Superior temporal gyrus (tissue), 1 donor: ENCODE measurements at regions not wholly inside any gene's neighbourhood (a gene's known extent, or its start where the extent isn't known, plus 50 kb on each side); places are given as distances from the start of the nearest gene placed in this dataset.
A peak's percentile ranks its signal among the peaks of the same experiment; 100 is the strongest.

Source experiments
- DNase-seq: peaks from one replicate; pipeline ENCODE4 v3.0.0-alpha.2; 2016; ENCODE audit errors: extremely low spot score

GRCh38 chr14:51396222-51396815 is 156.3 kb downstream of the TMX1 start:
- no peak for DNase-seq

GRCh38 chr14:51398898-51399297 is 158.9 kb downstream of the TMX1 start:
- no peak for DNase-seq

DNA sequence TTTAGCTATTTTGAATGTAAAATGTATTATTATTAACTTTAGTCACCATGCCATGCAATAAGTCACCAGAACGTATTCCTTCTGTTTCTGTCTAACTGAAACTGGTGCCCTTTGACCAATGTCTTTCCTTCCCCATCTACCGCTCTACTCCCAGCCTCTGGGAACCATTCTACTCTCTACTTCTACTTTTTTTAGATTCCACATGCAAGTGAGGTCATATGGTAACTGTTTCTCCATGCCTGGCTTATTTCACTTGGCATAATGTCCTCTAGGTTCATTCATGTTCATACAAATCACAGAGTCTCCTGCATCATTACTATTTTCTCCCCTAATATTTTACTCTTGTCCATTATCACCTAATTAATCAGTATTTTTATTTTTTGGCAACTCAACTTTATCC is 160.1 kb downstream of the TMX1 start:
- no peak for DNase-seq

DNA sequence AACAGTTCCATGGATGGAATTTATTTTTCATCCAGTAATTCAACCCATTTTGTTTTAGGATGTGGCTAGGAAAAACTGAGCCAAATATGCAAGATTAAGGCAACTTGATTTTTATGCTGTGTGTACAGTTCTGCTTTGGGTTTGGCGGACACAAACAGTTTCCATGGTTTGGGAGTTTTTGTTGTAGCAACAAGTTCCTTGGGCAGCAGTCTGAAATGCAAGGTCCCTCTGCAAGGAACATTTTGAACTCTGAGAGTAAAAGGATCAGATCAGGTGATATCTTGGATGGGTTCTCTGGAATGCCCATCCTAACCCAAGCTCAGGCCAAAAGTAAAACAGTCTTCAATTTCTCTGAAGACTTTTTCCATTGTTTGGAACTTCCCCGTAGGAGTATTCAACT is 161.2 kb downstream of the TMX1 start:
- DNase-seq = no peak

- DNase-seq = no peak
These were observed 161.7 kb downstream of the TMX1 start for GRCh38 chr14:51401756-51402155.

DNA sequence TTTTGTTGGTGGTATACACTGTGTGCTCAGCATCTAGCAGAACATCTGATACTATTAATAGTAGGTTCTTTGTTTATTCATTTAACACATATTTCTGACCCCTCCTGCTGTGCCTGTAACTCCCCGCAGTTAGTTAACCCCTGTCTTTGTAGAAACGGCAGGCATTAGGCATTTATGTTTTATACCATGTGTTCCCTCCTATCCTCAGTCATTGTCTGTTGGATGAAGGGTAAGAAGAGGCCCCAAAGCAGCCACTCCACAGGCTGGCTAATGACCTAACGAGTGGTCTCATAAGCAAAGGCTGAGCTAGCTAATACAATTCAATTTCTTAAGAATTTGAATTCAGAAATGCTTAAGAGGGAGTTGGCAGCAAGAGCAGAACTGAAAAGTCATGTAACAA is 170.8 kb downstream of the TMX1 start:
- no peak for DNase-seq

GRCh38 chr14:51419685-51420084 is 179.6 kb downstream of the TMX1 start:
- no peak for DNase-seq

DNA sequence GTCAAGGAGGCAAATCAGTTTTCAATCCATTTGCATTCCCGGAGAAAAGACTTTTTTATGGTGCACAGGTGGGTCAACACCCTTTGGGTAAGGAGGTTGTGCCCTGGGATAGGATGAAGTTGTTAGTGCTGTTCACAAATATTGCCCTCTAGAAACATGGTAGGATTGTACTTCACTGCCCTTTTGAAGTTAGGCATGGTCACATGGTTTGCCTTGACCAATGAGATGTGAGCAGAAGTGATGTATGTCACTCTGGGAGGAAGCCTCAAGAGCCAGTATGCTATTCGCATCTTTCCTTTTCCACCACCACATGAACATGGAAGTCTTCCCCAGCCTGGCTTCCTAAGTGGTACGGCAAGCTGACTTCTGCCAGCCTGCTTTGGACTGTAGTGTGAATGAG is 182.7 kb downstream of the TMX1 start:
- no peak for DNase-seq

DNA sequence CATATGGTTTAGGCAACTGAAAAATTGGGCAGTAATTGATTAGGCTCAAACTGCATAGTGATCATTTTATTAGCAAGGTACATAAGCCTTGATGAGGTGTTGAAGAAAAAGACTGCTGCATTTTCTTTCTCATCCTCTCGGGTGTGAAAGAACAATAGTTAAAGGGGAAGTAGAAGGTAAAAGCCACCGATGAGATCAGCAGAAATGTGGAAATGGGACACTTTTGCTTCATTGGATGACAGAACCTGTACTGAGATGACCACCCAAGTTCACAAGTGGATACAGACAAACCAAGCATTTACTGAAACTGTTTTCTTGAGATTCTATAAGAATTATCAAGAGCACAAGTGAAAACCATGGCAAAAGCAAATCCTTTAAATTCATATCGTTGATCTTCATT is 184.0 kb downstream of the TMX1 start:
- DNase-seq = no peak

DNA sequence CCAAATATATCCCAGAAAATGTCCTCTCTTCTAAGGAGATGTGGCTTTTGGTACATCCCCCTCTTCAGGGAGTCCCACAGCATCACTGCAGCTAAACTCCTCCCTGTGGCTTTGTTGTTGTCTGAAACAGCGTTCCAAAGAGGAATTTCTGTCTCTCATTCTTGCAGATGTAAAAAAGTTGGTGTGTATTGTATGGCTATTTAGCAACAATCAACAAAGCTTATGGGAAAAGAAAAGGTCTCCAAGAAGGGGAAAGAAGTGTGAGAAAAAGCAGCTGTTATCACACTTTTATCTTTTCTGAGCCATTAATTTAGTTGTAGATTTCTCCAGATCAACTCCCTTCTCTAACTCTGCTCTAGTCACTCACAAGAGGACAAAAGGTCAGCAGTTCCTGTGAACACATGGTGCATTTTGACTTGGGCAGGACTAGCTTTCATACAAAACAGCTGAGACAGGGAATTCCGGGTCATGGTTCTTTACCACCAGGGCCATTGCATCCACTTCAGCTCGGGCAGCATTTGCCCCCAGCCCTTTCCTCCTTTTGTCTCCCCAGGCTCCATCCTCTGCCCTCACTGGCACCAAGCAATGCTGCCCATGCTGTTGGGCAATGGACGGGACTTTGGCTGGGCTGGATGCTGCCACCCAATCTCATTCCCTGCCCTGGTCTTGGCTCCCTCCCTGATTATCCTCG is 184.7 kb downstream of the TMX1 start:
- no peak for DNase-seq

DNA sequence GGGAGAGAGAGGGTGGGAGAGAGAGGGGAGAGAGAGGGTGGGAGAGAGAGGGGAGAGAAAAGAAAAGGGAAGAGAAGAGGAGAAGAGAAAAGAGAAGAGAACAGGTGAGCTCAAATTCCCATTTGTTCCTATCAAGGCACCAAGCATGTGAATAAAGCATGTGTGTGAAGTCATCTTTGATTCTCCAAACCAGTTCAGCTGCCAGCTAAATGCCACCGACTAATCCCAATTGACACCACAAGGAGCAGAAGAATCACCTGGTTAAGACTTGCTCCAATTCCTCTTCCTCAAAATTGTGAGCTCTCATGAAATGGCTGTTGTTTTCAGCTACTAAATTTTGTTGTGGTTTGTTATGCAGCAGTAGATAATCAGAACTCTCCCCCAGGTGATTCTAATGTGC is 188.9 kb downstream of the TMX1 start:
- no peak for DNase-seq

- no peak for DNase-seq
These were observed 190.0 kb downstream of the TMX1 start for GRCh38 chr14:51430079-51430478.

DNA sequence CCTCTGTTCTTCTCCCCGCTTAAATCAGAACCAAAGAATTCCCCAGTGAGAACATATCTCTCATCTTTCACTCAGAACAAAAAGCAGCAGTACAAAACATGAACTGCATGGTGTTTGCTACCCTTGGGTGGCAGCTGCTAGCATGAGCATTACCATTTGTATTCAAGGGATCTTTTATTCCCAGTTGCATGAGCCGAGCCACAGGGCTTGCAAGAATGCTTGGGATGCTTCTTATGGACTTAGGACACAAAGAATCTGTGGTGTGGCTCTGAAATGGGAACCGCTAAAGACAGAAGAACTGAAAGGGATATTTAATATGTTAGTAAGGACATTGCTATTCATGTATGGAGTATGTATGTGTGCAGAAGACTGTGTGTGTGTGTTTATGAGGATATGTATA is 190.6 kb downstream of the TMX1 start:
- DNase-seq = peak; percentile 62

DNA sequence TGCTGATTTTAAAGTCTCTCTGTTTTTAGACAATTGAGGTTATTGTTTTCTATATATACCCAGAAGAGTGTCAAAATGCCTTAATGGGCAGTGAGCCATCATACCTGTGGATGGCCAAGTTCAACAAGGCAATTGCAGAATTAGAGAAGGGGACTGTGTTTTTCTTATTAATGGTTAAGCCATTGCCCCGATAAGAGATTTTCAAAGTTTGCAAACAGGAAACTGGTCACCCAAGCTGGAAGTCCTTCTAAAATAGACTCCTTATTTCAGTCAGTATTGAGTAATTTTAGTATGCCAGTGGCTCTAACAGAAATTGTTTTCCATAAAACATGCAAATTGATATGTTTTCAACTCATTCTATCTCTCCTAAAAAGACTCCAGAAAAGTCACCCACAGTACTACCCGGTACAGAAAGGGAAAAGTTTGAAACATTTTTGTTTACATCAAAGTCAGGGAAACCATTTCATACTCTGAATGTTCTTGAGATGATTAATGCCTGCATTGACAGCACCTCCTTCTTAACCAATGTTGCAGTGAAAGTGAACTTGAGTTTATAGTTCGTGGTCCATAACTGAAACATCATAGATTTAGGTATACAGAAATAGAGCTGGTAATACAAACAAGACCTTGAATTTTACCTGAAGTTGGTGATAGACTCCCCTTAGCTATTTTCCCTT is 191.1 kb downstream of the TMX1 start:
- no peak for DNase-seq

GRCh38 chr14:51431741-51432140 is 191.7 kb downstream of the TMX1 start:
- no peak for DNase-seq

- DNase-seq = no peak
These were observed 192.4 kb downstream of the TMX1 start for GRCh38 chr14:51432302-51432948.

DNA sequence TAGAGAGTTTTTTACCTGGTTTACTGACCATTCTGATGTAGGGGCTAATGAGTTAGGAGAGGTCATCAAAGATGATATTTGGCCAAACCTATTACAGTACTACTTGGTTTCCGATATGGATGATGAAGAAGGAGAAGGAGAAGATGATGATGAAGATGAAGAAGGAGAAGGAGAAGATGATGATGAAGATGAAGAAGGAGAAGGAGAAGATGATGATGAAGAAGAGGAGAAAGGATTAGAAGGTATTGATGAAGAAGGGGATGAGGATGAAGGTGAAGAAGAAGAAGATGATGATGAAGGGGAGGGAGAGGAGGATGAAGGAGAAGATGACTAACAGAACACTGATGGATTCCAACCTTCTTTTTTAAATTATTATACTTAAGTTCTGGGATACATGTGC is 196.6 kb downstream of the TMX1 start:
- DNase-seq = no peak

DNA sequence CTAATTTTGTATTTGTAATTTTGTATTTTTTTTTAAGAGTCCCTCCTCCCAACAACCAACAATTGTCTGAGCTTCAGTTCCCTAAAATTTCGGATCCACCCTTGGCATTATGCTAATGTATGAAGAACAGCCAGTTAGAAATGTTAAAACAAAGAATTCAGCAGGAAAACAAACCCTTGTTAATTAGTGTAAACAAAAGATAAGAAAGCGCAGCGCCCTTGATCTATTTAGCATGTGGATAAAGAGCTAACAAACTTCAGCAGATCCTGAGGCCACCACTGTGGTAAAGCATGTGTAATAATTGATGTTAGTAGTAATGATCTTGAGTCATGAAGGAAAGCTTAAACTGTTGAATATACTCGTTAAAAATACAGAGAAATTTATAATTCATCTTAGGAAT is 199.8 kb downstream of the TMX1 start:
- DNase-seq = no peak

- no peak for DNase-seq
These were observed 201.0 kb downstream of the TMX1 start for GRCh38 chr14:51441001-51441400.

GRCh38 chr14:51442513-51443175 is 202.6 kb downstream of the TMX1 start:
- no peak for DNase-seq

DNA sequence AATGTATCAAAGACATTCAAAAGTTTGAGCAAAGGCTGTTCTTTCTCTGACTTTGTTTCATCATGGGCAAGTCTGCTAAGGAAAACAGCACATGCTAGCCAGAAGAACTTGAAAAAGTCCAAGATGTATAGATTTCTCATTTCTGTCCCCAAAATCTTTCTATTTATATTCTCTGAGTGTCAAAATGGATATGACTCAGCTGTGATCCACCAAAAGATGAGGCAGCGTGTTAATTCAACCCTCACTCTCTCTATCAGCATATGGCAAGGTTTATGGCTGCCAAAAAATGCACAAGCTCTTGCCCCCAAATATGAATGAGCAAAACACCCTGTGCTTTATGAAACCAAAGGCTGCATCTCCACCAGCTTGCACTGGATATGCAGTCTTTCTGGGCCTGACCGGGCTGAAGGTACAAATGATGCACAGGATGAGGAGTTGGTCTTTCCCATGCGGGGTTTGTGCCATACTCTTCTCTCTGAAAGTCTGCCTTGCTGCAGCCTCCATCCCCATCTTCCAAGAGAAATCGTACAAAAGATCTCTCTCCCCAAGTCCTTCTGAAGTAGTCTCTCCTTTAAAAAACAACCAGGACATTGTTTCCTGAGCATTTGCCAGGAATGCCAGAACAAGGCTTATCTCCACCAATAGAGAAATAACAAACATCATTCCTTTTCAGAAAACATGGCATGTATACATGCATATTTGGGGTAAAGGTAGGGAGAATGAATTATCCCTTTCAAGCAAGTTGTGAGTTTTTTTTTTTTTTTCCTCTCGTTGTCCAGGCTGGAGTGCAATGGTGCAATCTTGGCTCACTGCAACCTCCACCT is 203.4 kb downstream of the TMX1 start:
- peak; percentile 73 for DNase-seq
